Stimulated activated CD4-positive, alpha-beta T cell treated with anti-CD3 and anti-CD28 coated beads, Interleukin-15, amount 100 ng/mL, for 24 hours (primary cell): ENCODE measurements at regions not wholly inside any gene's neighbourhood (a gene's known extent, or its start where the extent isn't known, plus 50 kb on each side); places are given as distances from the start of the nearest gene placed in this dataset.
A peak's percentile ranks its signal among the peaks of the same experiment; 100 is the strongest.

ENCODE experiments used
- DNase-seq: peaks from one replicate; pipeline ENCODE4 v3.0.0-alpha.2; 2020

DNA sequence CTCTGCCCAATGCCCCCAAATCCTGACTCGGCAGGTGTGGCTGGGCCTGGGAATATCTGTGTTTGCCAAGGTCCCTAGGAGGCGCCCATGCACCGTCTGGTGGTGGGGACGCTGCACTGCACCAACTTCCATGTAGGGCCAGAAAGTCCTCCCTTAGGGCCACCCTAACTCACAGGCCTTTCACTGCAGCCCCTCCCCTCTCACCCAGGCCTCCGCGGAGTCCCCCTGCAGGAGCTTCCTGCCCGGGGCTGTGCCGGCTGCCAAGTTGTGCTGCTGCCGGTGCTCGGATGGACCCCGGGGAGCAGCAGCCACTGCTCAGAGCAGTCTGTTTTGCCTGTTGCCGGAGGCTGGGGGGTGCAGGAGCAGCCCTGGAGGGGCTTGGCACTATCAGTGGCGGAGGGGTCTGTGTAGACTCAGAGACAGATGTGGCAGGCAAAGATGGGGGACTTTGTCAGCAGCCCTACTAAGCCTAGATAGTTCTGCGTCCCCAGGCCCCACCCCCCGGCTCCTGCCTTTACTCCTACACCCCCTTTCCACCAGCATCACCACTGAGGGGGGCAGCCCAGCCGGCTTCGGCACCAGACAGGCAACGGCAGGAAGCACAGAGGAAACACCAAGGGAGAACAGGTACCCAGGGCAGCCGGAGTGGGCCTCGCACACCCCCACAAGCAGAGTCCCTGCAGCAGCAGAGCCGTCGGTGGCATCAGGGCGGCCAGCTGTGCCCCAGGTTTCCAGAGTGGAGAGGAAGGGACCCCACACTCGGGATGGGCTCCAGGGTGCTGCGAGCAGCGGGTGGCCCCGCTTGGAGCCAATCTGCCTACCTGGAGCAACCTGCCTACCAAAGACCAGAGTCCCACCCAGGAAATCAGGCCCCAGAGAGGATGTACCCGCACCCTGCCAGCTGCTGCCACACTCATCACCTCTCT is 124.3 kb downstream of the TRIM29 start:
- peak; percentile 38 for DNase-seq

DNA sequence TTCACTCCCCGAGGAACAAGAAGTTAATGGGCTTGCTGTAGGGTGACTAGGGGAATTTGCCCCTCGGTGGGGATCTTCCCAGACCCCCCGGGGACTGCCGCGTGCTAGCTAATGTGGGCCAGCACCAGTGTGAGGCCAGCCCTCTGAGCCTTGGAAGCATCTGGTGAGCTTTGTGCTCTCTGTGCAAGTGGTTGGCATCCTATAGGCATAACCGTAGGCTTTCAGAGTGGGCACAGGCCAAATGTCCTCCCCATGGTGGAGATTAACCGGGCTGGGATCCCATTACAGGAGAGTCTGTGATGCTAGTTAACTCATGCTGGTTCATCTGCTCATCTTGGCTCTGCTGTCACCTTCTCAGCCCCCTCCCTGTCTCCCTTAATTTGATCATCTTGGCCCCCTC is 125.7 kb downstream of the TRIM29 start:
- no peak for DNase-seq

DNA sequence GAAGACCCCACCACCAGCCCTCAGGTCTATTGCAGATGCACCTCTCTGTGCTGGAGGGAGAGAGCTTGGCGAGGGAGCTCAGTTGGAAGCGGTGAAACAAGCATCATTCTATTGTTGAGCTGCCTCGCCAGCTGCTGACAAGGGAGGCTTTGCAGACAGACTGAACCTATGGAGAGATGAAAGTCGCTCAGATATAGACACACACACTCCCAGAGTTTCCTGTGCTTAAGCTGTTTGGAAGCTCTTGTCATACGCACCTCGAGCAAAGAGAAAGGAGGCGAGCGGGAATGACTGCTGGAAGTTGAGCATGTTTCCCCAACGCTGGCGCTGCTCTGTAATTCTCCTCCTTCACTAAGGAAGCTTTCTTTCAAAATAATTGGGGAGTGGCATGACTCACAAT is 126.1 kb downstream of the TRIM29 start:
- no peak for DNase-seq

DNA sequence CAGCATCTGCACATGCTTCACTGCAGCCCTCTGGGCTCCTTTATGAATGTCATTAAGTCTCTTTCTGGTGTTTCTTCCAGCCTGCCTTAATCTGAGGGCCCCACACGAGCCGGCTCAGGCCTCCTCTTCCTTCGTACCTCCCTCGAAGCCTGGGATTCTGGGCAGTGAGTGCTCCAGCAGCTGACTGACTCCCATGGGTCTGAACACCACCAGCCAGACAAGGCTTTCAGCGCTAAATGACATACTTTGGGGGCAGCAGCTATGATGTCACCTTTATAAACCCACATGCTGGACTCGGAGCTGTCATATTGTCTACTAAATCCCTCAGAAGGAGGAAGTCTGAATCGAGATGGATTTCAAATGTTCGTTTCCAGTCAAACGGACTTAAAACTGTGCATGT is 127.1 kb downstream of the TRIM29 start:
- DNase-seq: no peak

DNA sequence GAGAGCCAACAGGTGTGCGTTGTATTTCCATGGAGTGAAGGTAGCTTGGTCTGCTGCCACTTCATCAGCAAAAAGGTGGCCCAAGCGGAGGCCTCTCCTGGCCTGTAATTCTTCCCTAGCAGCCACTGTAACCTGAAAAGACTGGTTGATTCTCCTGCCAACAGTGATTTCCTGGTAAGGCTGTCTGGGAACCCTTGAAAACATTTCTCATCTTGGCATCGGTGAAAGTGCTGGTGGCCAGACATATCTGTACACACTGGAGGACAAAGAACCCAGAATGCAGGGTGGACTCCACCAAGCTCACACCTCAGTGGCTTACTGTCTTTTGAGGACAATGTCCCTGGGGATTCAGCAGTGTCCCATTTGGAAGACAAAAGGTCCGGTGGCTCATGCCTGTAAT is 128.0 kb downstream of the TRIM29 start:
- DNase-seq: no peak

DNA sequence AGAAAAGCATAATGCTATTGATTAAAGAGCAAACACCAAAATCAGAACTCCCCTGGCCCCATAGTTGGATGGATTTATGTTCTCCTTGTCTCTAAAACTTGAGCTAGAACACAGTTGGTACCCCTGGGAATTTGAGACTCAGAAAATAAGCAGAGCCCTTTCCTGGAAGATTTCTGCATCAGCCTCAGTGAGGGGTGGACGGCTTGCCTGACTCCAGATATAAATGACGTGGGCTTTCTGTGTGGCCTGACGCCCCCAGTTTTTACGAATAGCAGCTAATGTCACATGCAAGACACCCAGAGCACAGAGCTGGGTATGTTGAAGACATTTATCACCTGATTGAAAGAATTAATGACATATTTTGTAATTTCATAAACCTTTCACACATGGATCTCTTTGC is 130.8 kb downstream of the TRIM29 start:
- no peak for DNase-seq

GRCh38 chr11:120004723-120005122 is 133.2 kb downstream of the TRIM29 start:
- DNase-seq: no peak

- DNase-seq: no peak
Measured at GRCh38 chr11:120001178-120002090, 136.5 kb downstream of the TRIM29 start.

- DNase-seq: no peak
Measured at GRCh38 chr11:119999220-119999619, 138.7 kb downstream of the TRIM29 start.

GRCh38 chr11:119996556-119996955 is 141.4 kb downstream of the TRIM29 start:
- DNase-seq: no peak

GRCh38 chr11:119995730-119996491 is 142.0 kb downstream of the TRIM29 start:
- DNase-seq: no peak

DNA sequence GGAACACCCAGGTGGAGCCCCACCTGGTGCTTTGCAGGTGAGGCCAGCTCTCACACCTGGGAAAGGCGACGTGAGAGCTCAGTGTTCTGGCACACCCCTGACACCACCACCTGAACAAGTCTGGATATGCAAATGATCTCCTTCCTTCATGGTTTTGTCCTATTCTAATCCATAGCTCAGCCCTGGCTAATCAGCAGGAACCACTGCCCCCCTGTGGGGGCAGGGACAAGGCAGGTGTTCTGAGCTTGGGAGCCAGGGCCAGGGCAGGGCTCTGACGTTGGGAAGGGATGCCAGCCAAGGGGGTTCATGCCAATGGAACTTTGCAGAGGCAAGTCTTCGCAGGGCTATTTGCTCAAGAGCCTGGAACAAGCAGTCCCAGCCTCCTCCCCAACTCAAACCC is 144.2 kb downstream of the TRIM29 start:
- no peak for DNase-seq

DNA sequence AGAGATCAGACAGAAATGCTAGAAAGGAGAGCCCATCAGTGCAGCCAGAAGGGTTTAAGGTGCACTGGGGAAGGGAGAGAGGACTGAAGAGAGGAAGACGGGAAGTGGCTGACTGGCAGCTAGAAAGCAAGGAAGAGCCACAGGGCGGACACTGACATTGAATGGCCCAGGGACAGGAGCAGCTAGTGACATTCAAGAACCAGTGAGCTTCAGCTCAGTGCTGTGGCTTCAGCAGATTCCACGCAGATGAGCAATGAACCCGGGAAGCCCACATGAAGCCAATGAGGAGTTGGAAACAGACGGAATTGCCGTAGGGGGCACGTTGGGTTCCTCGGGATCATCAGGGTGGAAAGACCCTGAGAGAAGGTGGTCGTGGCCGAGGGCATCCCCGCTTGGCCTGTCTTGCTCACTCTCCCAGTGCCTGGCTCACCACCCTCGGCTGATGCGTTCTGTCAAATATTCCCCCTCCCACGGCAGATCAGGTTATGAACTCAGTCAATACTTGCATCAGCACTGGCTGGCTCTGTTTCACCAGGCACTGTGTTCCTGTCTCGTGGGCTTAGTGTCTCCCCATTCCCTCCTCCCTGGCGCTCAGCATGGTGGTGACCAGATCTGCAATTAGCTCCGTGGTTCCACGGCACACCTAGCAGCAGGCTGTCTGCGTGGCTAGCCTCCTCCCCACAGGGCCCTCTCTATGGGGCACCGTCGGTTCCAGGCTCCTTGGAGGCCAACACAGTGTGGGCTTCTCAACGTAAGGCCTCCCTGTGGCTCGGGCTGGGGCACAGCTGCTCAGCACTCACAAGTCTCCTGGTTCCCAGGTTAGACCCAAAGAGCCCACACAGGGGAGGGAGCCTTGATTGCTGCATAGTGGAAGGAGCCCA is 145.5 kb downstream of the TRIM29 start:
- DNase-seq: no peak

DNA sequence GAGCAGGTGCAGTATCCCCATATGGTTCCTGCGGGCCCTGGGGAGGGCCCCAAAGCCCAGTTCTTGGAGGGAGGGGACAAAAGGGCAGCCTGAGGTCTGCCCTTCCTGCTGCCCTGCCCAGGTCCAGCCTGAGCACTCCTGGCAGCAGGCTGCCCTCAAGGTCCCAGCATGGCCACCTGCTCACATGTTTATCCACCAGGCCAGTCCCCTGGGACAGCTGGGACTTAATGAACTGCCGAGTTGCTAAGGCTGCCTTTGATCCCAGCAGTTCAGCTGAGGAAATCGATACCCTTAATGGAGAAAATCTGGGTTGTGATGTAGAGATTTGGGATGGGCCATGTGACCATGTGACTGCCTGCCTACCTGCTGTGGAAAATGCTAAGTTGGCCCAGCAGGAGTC is 146.2 kb downstream of the TRIM29 start:
- no peak for DNase-seq

DNA sequence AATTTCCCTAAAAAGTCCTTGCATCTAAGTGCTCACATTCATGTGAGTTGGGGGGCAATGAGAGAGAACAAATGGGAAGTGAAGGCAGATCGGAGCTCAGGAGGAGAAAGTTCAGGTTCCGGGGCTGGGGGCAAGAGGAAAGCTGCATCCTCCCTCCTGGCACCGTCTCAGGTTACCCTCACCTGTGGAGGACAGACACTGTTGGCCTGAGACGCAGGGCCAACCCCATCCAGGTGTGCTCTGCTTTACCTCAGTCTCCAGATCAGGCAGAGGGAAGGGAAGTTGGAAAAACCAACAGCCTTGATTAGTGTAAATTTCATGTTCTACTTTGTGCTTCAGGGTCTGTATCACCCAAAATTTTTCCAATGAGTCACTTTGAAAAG is 146.9 kb downstream of the TRIM29 start:
- no peak for DNase-seq

GRCh38 chr11:119990309-119991021 is 147.4 kb downstream of the TRIM29 start:
- DNase-seq: no peak

- DNase-seq: no peak
Measured at GRCh38 chr11:119989159-119989821, 148.6 kb downstream of the TRIM29 start.

GRCh38 chr11:119985551-119985950 is 152.4 kb downstream of the TRIM29 start:
- DNase-seq: no peak

DNA sequence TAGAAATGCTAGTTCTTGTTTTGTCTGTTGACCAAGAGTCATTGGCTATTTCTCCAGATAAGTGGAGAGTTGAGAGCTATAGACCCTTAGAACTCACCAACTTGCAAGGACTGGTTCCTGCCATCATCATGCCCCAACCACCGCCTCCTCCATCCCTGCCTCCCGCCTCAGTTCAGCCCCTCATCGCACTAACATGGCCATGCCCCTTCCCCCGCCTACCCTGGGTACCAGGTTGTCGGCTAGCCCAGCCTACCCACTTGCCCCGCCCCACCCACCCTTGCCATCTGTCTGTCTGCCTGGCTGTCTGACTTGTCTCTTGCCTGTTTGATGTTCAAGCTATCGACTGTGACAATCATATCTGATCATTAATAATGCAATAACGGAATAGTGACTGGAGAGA is 154.1 kb downstream of the TRIM29 start:
- DNase-seq: no peak

DNA sequence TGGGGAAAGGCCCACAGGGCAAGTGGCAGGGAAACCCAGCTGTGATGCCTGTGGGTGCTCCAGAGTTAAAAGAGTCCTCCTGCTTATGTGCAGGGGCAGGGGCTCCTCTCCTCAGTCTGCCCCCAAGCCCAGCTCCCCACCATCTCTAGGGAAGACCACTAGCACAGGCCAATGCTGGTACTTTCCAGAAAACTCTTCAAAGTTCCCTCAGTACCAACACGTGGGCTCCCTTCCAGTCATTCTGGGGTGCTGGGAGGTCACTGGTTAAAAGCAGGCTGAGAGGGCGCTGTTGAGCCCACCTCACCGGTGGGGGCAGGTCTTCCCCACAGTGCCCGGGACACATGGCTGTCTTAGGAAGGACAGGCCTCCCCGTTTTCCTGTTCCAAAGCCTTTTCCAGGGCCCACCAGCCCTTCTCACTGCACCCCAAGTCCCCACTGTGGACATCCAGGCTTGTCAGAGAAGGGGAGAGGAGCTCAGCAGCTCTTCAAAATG is 154.6 kb downstream of the TRIM29 start:
- DNase-seq: no peak
